ENCODE measurements at regions not wholly inside any gene's neighbourhood (a gene's known extent, or its start where the extent isn't known, plus 50 kb on each side); places are given as distances from the start of the nearest gene placed in this dataset.
"Not testable (repeated sequence)": the region's sequence is repeated elsewhere in the genome, so short reads cannot be mapped to it uniquely, and the experiment has no call there.

- DNase-seq (ENCODE audit: low read depth in 2 of 3, low spot score in 1 of 3) = no peak
Observed at GRCh38 chr17:51347851-51348584, 87.7 kb downstream of the UTP18 start.

- no peak for DNase-seq (ENCODE audit: low read depth in 2 of 3, low spot score in 1 of 3)
Observed at GRCh38 chr17:51351080-51351479, 90.7 kb downstream of the UTP18 start.

GRCh38 chr17:51351890-51352289, 91.5 kb downstream of the UTP18 start:
- DNase-seq (ENCODE audit: low read depth in 2 of 3, low spot score in 1 of 3) = no peak

- DNase-seq (ENCODE audit: low read depth in 2 of 3, low spot score in 1 of 3) = no peak
Observed at GRCh38 chr17:51352798-51353197, 92.5 kb downstream of the UTP18 start.

- no peak for DNase-seq (ENCODE audit: low read depth in 2 of 3, low spot score in 1 of 3)
Observed at GRCh38 chr17:51353296-51353695, 93.0 kb downstream of the UTP18 start.

- DNase-seq (ENCODE audit: low read depth in 2 of 3, low spot score in 1 of 3) = no peak
Observed at GRCh38 chr17:51354936-51355335, 94.6 kb downstream of the UTP18 start.

GRCh38 chr17:51355441-51356410, 95.4 kb downstream of the UTP18 start:
- DNase-seq (ENCODE audit: low read depth in 2 of 3, low spot score in 1 of 3) = no peak

- DNase-seq (ENCODE audit: low read depth in 2 of 3, low spot score in 1 of 3) = no peak
Observed at GRCh38 chr17:51359055-51359454, 98.7 kb downstream of the UTP18 start.

- DNase-seq (ENCODE audit: low read depth in 2 of 3, low spot score in 1 of 3) = no peak
Observed at GRCh38 chr17:51362811-51363585, 102.7 kb downstream of the UTP18 start.

- no peak for DNase-seq (ENCODE audit: low read depth in 2 of 3, low spot score in 1 of 3)
Observed at GRCh38 chr17:51365090-51365489, 104.7 kb downstream of the UTP18 start.

GRCh38 chr17:51366866-51367265, 106.5 kb downstream of the UTP18 start:
- no peak for DNase-seq (ENCODE audit: low read depth in 2 of 3, low spot score in 1 of 3)

GRCh38 chr17:51367836-51368235, 107.5 kb downstream of the UTP18 start:
- not testable (repeated sequence) for DNase-seq (ENCODE audit: low read depth in 2 of 3, low spot score in 1 of 3)

GRCh38 chr17:51371732-51372151, 111.4 kb downstream of the UTP18 start:
- peak; percentile 13 to 41 (median 26) for DNase-seq (ENCODE audit: low read depth in 2 of 3, low spot score in 1 of 3)

GRCh38 chr17:51372345-51373004, 112.1 kb downstream of the UTP18 start:
- peak in 1 of 3 donors; percentile 12 for DNase-seq (ENCODE audit: low read depth in 2 of 3, low spot score in 1 of 3)

- no peak for DNase-seq (ENCODE audit: low read depth in 2 of 3, low spot score in 1 of 3)
Observed at GRCh38 chr17:51373489-51374152, 113.3 kb downstream of the UTP18 start.

GRCh38 chr17:51374209-51374608, 113.9 kb downstream of the UTP18 start:
- no peak for DNase-seq (ENCODE audit: low read depth in 2 of 3, low spot score in 1 of 3)

GRCh38 chr17:51375771-51376170, 115.4 kb downstream of the UTP18 start:
- no peak for DNase-seq (ENCODE audit: low read depth in 2 of 3, low spot score in 1 of 3)

GRCh38 chr17:51376739-51377138, 116.4 kb downstream of the UTP18 start:
- DNase-seq (ENCODE audit: low read depth in 2 of 3, low spot score in 1 of 3) = no peak

- no peak for DNase-seq (ENCODE audit: low read depth in 2 of 3, low spot score in 1 of 3)
Observed at GRCh38 chr17:51381262-51381661, 120.9 kb downstream of the UTP18 start.

GRCh38 chr17:51385208-51385607, 124.9 kb downstream of the UTP18 start:
- DNase-seq (ENCODE audit: low read depth in 2 of 3, low spot score in 1 of 3) = no peak
